Epidermal melanocyte (primary cell): ENCODE measurements at regions not wholly inside any gene's neighbourhood (a gene's known extent, or its start where the extent isn't known, plus 50 kb on each side); places are given as distances from the start of the nearest gene placed in this dataset.

Experiments used
- DNase-seq: peaks from one replicate; pipeline ENCODE4 v3.0.0; 2011; ENCODE audit warnings: low spot score; ENCODE audit not compliant: insufficient read length

GRCh38 chr15:39074341-39074985 is 506.4 kb upstream of the THBS1 start:
- no peak for DNase-seq

- DNase-seq = no peak
Observed at GRCh38 chr15:39075311-39075710, 505.6 kb upstream of the THBS1 start.

GRCh38 chr15:39075756-39076341 is 505.0 kb upstream of the THBS1 start:
- no peak for DNase-seq

GRCh38 chr15:39078026-39078425 is 502.9 kb upstream of the THBS1 start:
- DNase-seq = no peak

GRCh38 chr15:39079296-39079847 is 501.5 kb upstream of the THBS1 start:
- no peak for DNase-seq

- DNase-seq = no peak
Observed at GRCh38 chr15:39083213-39083612, 497.7 kb upstream of the THBS1 start.

- peak; percentile 26 for DNase-seq
Observed at GRCh38 chr15:39084674-39085530, 496.0 kb upstream of the THBS1 start.

- DNase-seq = no peak
Observed at GRCh38 chr15:39086641-39087040, 494.2 kb upstream of the THBS1 start.

GRCh38 chr15:39088156-39088555 is 492.7 kb upstream of the THBS1 start:
- DNase-seq = no peak

GRCh38 chr15:39092354-39092753 is 488.5 kb upstream of the THBS1 start:
- DNase-seq = no peak

GRCh38 chr15:39092761-39093160 is 488.1 kb upstream of the THBS1 start:
- DNase-seq = no peak

- DNase-seq = no peak
Observed at GRCh38 chr15:39094116-39094515, 486.8 kb upstream of the THBS1 start.

GRCh38 chr15:39095218-39095879 is 485.5 kb upstream of the THBS1 start:
- DNase-seq = no peak

GRCh38 chr15:39096608-39097205 is 484.2 kb upstream of the THBS1 start:
- DNase-seq = no peak

GRCh38 chr15:39099524-39099923 is 481.4 kb upstream of the THBS1 start:
- no peak for DNase-seq

- no peak for DNase-seq
Observed at GRCh38 chr15:39100106-39100660, 480.7 kb upstream of the THBS1 start.

- DNase-seq = no peak
Observed at GRCh38 chr15:39102431-39102830, 478.4 kb upstream of the THBS1 start.

GRCh38 chr15:39106950-39107349 is 473.9 kb upstream of the THBS1 start:
- DNase-seq = no peak

GRCh38 chr15:39108021-39108420 is 472.9 kb upstream of the THBS1 start:
- DNase-seq = no peak

- DNase-seq = no peak
Observed at GRCh38 chr15:39110336-39110735, 470.5 kb upstream of the THBS1 start.

- no peak for DNase-seq
Observed at GRCh38 chr15:39110746-39111145, 470.1 kb upstream of the THBS1 start.
